HG02588 (cell line): ENCODE measurements at regions not wholly inside any gene's neighbourhood (a gene's known extent, or its start where the extent isn't known, plus 50 kb on each side); places are given as distances from the start of the nearest gene placed in this dataset.
"Not testable (repeated sequence)": the region's sequence is repeated elsewhere in the genome, so short reads cannot be mapped to it uniquely, and the experiment has no call there.

Experiments used
- ATAC-seq: cut with Tn5 transposase; IDR thresholded peaks from one replicate; pipeline ENCODE4 v1.9.1; 2021; ENCODE audit warnings: mild to moderate bottlenecking, moderate library complexity; ENCODE audit not compliant: unreplicated experiment

DNA sequence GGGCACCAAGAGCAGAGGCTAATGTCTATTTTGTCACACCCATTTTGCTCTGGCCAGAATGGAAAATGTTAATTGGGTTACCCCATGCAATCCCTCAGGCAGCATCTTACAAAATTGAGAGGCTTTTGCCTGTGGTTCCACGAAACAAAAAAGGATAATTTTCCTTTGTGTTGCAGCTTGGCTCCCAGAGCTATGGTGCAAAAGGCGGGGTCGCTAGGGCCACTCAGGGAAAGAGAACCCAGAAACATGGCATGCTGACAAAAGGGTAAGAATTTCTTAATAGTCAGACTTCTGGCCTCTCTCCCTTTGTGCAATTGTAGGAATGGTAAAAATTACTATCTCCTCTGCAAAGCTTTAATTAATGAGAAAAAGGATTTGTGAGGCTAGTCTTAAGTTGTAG is 119.6 kb upstream of the BANK1 start:
- ATAC-seq: no peak

DNA sequence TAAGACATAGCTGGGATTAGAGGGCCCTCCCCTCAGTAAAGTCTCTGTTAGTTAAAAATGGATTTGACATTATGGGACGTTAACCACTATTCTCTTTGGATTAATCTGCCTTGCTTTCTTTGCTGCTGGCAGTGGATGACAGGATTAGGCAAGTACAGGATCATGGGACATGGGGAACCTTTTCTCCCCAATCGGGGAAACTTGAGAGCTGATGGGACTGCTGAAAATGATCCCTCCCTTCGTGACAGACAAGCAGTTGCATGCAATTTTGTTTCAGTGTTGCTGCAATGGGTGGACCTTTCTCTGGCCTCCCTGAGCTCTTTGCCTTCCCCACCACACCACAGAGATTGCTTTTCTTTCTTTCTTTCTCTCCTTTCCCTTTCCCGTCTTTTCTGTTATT is 120.2 kb upstream of the BANK1 start:
- ATAC-seq: no peak

DNA sequence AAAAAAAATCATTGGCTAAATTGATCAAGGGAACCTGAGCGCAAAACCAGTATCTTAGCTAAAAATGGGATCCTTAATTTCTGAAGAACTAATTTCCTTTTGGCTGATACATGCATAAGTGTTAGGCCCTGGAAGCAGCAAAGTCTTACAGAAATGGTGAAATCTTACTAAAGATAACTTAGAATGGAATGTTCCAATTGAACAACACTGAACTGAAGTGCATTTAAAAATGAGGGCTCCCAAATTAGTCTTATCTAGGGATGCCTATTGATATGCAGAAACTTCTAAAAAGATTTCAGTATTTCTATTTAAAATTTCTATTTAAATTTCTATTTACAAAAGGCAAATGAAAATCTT is 120.7 kb upstream of the BANK1 start:
- ATAC-seq: no peak

DNA sequence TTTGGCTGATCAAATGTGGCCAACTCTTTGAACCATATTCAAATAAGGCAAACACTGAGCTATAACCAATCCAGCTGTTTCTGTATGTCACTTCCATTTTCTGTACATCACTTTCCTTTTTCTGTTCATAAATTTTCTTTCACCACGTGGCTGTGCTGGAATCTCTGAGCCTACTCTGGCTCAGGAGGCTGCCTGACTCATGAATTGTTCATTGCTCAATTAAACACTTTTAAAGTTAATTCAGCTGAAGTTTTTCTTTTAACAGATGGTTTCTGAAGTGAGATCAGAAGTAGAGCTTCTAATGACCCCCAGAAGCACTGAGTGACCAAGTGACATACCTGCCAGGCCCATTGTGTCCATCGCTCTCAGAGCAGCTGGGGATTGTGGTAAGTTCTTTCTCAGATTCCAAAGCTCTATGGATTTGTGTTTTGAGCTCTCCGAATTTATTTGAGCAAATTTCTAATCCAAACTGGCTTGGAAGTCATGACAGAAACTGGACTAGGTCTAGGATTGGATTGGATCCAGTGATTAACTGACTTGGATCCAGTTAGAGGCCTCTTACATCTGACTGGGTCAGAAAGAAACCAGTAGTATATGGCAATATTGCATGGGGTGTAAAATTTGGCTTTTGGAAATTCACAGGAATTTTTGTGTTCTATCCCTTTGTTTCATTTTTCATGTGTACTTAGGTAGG is 121.2 kb upstream of the BANK1 start:
- no peak for ATAC-seq

DNA sequence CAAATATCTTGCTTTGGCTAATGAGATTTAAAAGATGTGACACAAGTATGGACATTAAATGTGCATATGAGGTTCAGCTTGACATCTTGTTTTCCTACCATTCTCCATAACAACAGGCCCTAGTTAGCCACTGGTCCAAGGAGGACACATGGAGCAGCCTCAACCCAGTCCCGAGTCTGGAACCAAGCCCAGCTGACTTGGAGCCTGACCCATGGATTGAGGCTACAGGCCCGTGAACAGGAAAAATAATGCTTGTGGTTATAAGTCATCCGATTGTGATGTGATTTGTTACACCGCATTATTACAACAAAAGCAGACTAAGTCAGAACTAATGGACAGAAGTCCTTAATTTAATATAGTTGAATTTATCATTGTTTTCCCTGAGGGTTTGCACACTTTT is 123.2 kb upstream of the BANK1 start:
- no peak for ATAC-seq

DNA sequence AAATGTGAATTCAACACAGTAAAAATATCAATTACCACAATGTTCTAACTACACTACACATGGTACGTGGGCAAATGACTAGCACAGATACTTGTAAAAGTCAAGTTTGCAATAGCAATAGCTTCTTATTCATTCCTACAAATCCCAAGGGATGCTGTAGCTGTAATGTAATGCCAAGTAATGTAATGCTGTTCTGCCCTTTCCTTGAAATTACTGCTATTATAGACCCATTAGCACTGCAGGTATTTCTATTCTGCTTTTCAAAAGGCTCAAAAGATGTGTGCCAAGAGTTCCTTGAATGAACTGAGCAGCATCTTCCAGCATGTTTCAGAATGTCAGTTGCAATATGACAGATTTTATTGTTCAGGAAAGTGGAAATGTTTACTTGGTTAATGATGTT is 129.9 kb upstream of the BANK1 start:
- no peak for ATAC-seq

DNA sequence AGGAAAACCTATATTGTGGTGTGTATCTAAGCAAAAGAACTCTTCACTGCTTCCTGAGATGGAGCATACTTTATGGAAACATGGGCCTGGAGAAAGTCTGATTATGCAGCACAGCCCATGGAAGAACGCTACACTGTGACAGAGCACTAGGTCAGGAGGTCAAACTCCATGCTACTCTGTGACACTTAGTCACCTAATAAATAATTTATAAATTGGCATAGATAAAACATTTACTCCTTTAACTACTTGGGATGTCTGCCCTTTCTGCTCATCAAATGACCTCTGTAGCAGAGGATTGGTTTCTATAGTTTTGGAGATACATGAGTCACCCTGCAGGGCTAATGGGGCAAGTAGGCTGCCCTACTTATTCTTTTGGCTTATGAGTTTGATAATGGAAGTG is 134.7 kb upstream of the BANK1 start:
- ATAC-seq: no peak

DNA sequence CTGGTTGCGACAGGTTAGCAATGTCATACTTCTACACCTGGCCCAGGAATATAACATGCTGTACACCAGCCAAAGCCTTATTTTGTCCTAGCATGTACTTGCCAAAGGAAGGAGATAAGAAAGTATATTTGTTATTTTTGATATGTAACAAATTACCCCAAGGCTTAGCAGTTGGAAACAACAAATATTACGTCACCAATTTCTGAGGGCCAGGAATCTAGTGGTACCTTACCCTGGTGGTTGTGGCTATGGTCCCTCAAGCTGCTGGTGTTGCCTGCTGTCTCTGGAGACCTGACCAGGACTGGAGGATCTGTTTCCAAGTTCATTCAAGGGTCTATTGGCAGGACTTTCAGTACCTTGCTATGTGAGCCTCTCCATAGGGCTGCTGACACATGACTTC is 135.5 kb upstream of the BANK1 start:
- ATAC-seq: no peak

DNA sequence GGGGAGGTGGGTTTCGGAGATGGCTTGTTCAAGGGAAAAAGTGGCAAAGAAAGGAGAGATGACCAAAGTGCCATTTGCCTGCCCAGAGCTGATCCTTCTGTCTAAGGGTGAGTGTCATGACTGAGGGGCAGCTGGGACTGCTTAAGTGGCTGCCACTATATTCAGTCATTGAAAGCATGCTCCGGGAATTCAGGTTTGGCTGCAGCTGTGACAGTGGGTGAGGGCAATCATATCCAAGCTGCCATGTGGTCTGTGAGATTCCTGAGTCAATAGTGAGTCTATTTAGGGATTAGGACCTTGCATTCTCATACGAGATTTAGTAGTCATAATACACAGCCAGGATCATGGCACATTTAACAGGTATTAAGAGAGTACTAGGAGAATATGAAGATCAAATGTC is 138.8 kb upstream of the BANK1 start:
- ATAC-seq: no peak

DNA sequence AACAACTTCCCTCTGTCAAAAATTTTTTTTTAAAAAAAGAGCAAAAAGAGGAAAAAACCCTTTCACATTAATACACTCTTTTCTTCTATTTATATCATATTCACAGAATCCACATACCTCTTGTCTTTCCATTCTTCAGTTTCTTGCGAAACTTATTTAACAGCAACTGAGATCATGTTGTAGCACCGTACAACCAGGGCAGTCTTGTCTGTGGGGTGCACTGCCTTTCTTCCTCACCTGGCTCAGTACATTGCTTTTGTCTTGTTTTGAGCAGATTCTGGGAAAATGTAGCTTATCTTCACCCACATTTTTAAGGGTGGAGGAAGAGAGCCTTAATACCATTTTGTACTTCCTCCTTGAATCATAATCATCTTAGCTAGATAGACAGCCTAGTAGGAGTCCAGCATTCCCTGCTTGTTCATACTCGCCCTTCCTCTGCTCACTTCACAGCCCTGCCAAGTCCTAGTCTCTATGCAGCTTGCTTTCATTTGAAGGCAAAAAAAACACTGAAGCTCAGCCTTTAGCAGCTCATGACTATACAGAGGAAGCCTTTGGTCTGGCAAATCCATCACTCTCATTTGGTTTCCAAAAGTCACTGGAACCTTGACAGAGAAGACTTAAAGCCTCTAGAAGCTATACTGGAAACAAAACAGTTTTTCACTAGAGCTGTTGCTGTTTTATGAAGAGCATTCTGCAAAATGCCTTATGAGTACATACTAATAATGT is 140.6 kb upstream of the BANK1 start:
- no peak for ATAC-seq

DNA sequence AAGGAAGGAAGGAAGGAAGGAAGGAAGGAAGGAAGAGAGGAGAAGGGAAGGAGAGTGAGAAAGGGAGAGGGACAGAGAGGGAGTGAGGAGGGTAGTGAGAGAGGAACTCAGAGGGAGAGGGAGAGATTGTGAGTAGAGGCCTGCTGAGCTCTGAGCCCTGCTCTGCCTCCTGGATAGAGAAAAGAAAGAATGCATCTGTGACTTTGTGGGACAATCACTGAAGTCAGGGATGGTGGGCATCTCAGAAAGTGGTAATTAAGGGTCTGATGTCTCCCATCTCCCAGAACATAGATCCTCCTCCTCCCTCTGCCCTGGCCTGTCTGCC is 142.9 kb upstream of the BANK1 start:
- no peak for ATAC-seq

DNA sequence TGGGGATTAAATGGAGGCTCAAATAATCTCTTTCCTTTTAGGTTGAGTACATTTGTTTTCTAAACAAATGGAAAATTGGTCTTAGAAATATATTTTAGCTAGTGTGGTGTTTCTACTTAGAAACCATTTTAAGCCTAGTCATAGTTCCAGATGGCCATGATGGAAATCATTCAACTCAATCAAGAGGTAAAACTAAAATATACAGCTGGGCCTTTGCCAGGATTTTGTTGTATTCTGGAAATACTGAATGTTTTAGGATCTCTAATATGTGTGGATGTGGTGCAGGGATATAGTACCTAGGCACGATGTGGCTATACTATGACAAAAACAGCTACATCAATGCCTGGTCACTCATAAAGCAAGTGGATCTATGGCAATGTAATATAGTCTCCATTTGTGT is 146.0 kb upstream of the BANK1 start:
- ATAC-seq: no peak

DNA sequence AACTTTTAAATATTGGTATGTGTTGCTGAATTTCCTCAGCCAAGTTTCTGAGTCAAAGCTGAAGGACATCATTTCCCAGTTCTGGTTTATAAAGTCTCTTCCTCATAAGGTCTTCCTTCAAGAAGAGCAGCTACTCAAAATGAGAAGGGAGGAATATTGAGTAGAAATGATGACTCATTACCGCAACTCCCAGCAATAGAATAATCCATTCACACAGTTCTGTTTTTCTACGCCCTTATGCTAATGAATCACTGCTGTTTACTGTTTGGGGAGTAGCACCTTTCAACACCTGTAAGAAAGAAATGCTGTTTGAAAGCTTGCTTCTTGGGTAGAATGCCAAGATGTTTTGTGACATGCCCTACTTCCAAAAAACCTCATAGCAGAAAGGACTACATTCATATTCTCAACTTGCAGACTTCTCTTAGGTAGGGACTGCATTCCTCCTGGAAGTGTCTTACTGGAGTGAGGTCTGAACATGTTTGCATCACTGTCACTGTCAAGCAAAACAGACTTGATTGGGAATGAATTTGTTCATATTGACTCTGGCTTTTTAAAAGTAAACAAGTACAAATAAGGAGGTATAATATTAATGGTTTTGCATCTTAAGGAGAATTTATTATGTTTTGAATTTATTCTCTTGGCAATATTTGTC is 147.2 kb upstream of the BANK1 start:
- no peak for ATAC-seq

DNA sequence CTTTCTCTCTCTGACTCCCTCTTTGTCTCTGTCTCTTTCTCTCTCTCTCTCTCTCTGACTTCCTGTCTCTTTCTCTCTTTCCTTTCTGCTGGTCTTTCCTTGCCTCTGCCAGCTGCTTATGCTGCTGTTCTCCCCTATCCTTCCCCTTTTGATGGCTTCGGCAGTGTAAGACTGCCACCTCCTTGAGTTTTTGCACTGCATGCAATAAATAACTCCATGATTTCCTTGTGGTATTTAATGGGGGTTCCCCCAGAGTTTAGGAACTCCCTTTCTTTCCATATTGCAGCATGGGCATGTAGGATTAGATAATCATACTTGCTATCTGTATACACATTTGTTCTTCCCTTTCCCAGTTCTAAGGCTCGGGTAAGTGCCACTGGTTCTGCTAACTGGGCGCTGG is 157.8 kb upstream of the BANK1 start:
- not testable (repeated sequence) for ATAC-seq

DNA sequence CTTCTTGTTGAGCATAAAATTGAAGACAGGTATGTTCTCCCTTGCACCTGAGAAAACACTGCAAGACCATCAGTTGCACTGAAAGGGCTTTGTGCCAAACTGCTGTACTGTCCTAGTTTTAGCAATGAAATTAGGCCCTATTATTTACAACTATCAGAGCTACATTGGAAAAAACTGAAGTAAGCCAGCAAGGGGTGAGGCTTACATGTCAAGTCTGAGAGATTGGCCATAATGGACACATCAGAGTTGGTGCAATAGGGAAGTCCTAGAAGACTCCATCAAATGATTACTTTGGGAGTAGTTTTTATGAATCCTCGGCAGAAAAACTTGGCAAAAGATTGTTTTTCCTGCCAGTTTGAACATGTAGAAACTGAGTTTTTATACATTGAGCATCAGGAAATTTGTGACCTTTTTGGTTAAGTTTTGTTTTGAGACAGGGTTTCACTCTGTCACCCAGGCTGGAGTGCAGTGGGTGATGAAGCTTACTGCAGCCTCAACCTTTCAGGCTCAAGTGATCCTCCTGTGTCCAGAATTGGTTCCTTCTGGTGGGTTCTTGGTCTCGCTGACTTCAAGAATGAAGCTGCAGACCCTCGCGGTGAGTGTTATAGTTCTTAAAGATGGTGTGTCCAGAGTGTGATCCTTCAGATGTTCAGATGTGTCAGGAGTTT is 160.1 kb upstream of the BANK1 start:
- no peak for ATAC-seq

DNA sequence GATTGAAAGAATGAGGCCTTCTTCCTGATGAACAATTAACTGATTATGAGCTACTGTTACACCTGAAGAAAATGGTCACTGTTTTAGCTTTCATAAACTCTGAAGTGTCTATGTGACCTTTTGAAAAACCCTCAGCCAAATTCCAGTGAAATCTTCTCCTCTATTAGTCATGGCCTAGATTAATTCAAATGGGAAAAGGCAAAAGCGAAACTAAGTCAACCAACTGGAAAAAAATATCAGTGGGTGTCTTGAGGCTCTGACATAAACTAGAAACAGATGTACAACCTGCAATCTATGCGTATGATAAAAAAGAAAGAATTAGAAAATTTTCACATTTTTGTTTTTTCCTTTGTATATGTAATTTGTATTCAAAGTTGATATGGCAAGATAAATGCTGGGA is 169.4 kb upstream of the BANK1 start:
- no peak for ATAC-seq

DNA sequence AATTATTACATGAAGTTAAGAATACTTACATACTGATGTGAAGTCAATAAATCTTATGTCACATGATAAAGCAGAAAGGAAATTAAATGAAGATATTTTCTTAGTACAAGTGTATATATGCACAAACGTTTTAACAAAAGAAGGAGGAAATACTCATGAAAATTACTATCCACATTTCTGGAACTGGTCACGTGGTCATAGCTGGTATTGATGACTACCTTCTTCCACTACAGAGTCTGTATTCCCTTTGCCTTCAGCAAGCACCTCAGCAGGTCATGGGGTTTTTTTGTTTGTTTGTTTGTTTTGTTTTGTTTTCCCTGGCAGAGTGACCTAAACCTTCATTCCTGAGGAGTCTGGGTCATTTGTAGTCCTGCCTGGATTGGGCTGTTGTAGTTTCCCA is 174.9 kb upstream of the BANK1 start:
- ATAC-seq: no peak

DNA sequence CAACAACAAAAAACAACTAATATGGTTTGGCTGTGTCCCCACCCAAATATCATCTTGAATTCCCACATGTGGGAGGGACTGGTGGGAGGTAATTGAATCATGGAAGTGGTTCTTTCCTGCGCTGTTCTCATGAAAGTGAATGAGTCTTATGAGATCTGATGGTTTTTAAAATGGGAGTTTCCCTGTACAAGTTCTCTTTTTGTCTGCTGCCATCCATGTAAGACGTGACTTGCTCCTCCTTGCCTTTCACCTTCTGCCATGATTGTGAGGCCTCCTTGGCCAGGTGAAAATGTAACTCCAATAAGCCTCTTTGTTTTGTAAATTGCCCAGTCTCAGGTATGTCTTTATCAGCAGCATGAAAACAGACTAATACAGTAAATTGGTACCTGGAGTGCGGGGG is 183.5 kb upstream of the BANK1 start:
- ATAC-seq: not testable (repeated sequence)

DNA sequence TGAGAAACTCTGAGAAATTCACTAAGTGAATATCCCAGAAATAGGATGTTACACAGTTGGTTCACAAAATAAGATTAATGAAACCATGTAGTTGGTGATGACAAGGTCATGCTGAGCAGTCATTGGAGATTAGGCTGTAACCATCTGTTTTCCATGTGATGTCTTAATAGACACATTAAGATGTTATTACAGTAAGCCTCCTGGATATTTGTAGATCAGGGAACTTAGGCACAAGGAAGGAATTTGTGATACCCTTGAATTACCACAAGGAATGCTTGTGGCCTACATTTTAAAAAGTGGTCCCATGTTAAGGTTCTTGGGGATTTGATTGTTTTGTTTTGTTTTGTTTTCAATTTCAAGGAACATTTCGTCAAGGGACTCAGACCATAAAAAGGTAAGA is 185.6 kb upstream of the BANK1 start:
- ATAC-seq: no peak

DNA sequence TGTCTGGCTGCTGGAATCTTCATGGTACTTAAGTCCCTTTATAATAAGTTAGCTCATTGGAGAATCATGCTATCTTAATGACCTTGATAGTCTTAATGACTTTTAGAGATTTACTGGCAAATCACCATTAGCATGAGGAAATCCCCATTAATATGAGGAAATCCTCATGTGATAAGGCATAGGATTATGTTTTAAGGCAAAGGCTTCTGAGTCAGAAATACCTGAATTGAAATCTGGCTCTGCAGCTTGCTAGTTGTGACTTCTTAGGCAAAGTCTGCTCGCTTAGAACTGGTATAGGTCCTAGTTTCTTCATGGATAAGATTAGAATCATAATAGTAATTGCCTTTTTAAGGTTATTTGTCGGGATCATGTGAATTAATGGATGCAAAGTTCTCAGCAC is 190.2 kb upstream of the BANK1 start:
- no peak for ATAC-seq

DNA sequence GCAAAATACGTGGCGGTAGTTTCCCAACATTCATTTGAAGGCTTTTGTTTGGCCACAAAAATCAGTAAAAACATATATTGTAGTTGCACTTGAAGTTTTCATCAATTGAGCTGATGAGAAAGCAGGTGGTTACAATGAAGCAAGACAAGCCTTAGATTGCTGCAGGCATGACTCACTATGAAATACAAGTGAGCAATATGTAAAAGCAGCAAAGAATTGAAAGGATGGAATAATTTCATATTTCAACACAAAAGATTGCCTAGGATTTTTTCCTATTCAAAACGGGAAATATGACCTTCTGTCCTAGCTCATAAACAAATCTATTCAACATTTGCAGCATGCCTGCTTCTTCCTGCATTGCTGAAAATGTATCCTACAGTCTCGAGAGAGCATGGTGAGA is 190.9 kb upstream of the BANK1 start:
- no peak for ATAC-seq
